ENCODE measurements at regions not wholly inside any gene's neighbourhood (a gene's known extent, or its start where the extent isn't known, plus 50 kb on each side); places are given as distances from the start of the nearest gene placed in this dataset.

DNA sequence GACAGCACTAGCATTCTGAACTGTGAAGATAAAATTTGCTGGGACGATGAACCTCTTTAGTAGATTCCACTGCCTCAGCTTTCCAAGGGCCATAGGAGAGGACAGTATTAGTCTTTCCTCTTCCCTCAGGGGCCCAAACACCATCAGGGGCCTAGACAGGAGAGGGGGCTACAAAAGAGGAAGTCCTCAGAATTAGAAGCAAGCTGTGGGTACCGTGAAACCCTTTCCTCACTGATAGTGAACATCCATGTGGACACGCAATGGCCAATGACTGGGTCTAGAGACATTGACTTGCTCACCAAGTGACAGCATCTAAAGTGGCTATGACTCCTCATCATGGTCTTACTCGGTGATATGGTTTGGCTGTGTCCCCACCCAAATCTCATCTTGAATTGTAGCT is 68.1 kb upstream of the UST start:
- CTCF ChIA-PET (ENCODE audit: partially characterized antibody): no interaction called here
- H3K23ac ChIP-seq (ENCODE audit: insufficient read length): no peak overlapping the region
- H3K23me2 ChIP-seq (ENCODE audit: low read depth, low read length): no peaks in the 10 kb centered on the region
- no peak overlapping the region for H3K18ac ChIP-seq (ENCODE audit: extremely low read depth, low read length)
- H3K27me3 ChIP-seq (replicated peaks in 1 of 4; ENCODE audit: control insufficient read depth in 3 of 4, extremely low read depth in 1 of 4, insufficient read depth in 3 of 4, low read length in 3 of 4): no peaks in the 10 kb centered on the region
- no peak overlapping the region for H4K91ac ChIP-seq (replicated peaks; ENCODE audit: insufficient read length, low read length)
- no peak overlapping the region for H2BK12ac ChIP-seq (ENCODE audit: low read depth, low read length)
- no peak overlapping the region for H2AK5ac ChIP-seq (ENCODE audit: low read depth, low read length)
- no peak overlapping the region for H2BK120ac ChIP-seq (replicated peaks; ENCODE audit: low read depth, low read length)
- FAIRE-seq (no peak), DNase-seq (ENCODE audit: low read depth in 1 of 2, low spot score in 2 of 2) (no peak)
- no peak overlapping the region for H3K56ac ChIP-seq (replicated peaks; ENCODE audit: insufficient read length, low read depth, low read length)
- H3K9ac ChIP-seq (replicated peaks in 1 of 4; ENCODE audit: extremely low read depth in 1 of 4, low read depth in 3 of 4, low read length in 3 of 4): no peak overlapping the region
- no peak overlapping the region for H2AFZ ChIP-seq (ENCODE audit: low read length)
- no peaks in the 10 kb centered on the region; a peak in 1 of 8 replicates for H3K36me3 ChIP-seq (ENCODE audit: control insufficient read depth in 2 of 4, insufficient read depth in 4 of 4, low read length in 3 of 4)
- no peak overlapping the region for H3K14ac ChIP-seq (ENCODE audit: insufficient read length)
- H3K4me1 ChIP-seq (replicated peaks in 1 of 4; ENCODE audit: control insufficient read depth in 3 of 4, insufficient read depth in 4 of 4, low read length in 3 of 4): no peaks in the 10 kb centered on the region
- no peak overlapping the region for H3K27ac ChIP-seq (ENCODE audit: low read depth, low read length)
- no peak overlapping the region for H3K4ac ChIP-seq (replicated peaks; ENCODE audit: insufficient read length, low read depth, low read length)
- H2BK20ac ChIP-seq (ENCODE audit: low read length): no peak overlapping the region
- POLR2A ChIA-PET (ENCODE audit: partially characterized antibody): no interaction called here
- H3K9me3 ChIP-seq (ENCODE audit: insufficient read depth in 2 of 2, low read depth in 1 of 2, low read length in 1 of 2): no peaks in the 10 kb centered on the region
- H4K20me1 ChIP-seq (replicated peaks in 1 of 2; ENCODE audit: control insufficient read depth in 1 of 2, insufficient read depth in 2 of 2, low read length in 2 of 2): no peaks in the 10 kb centered on the region
- no peaks in the 10 kb centered on the region for H3K79me2 ChIP-seq (ENCODE audit: control insufficient read depth in 1 of 2, insufficient read depth in 2 of 2, low read length in 2 of 2)
- no peaks in the 10 kb centered on the region for H3K79me1 ChIP-seq (ENCODE audit: low read depth, low read length)
- H4K5ac ChIP-seq (ENCODE audit: insufficient read length, low read depth, low read length): no peak overlapping the region
- no peak overlapping the region for H3K4me2 ChIP-seq (ENCODE audit: insufficient read depth in 1 of 2, low read depth in 2 of 2, low read length in 2 of 2)
- H4K8ac ChIP-seq (ENCODE audit: extremely low read depth, insufficient read depth, low read length): no peak overlapping the region
- H2BK5ac ChIP-seq (ENCODE audit: low read depth, low read length): no peak overlapping the region
- no peak overlapping the region for H2BK15ac ChIP-seq (ENCODE audit: low read length)
- no peak for TF ChIP-seq SIRT6 (IDR thresholded peaks at IDR 0.05; ENCODE audit: low read length)
- TF ChIP-seq EZH2 (IDR thresholded peaks at IDR 0.05; ENCODE audit: low read depth, low read length, severe bottlenecking): no peak
- no peak for TF ChIP-seq GTF2F1 (IDR thresholded peaks at IDR 0.05; ENCODE audit: borderline replicate concordance, low read depth, low read length)
- TF ChIP-seq, protein P1, sequence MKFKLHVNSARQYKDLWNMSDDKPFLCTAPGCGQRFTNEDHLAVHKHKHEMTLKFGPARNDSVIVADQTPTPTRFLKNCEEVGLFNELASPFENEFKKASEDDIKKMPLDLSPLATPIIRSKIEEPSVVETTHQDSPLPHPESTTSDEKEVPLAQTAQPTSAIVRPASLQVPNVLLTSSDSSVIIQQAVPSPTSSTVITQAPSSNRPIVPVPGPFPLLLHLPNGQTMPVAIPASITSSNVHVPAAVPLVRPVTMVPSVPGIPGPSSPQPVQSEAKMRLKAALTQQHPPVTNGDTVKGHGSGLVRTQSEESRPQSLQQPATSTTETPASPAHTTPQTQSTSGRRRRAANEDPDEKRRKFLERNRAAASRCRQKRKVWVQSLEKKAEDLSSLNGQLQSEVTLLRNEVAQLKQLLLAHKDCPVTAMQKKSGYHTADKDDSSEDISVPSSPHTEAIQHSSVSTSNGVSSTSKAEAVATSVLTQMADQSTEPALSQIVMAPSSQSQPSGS (IDR thresholded peaks at IDR 0.05; ENCODE audit: low read length): no peak
- H3K4me3 ChIP-seq (ENCODE audit: extremely low read depth in 1 of 4, insufficient read depth in 2 of 4, low read depth in 3 of 4, low read length in 4 of 4): no peak overlapping the region
- WGBS, 2 experiments (ENCODE audit: extremely low coverage in 1 of 2, insufficient coverage in 1 of 2, insufficient read length in 1 of 2, insufficient replicate concordance in 2 of 2, low coverage in 1 of 2, low lambda C conversion rate in 2 of 2, missing lambda C conversion rate in 1 of 2): 90% methylated on average over 4 of the region's 4 CpGs; no CpG with 5 or more reads in 1 of the 2 experiments

All from H1 (cell line).